Astrocyte (in vitro differentiated cells and primary cell): ENCODE measurements at regions not wholly inside any gene's neighbourhood (a gene's known extent, or its start where the extent isn't known, plus 50 kb on each side); places are given as distances from the start of the nearest gene placed in this dataset.

Experiments used
- DNase-seq: peaks from one replicate; pipeline ENCODE4 v3.0.0-alpha.2; 2010; ENCODE audit warnings: low read depth
- FAIRE-seq: peaks from 2 replicates; lab custom pipeline; 2011; peaks lifted over from hg19 to GRCh38; lab: Jason Lieb, UNC
- H2AFZ ChIP-seq: 2 replicates; pipeline ENCODE4 v1.6.0; 2012; ENCODE audit warnings: low read depth, low read length, inconsistent platforms
- H3K27ac ChIP-seq: 2 replicates; pipeline ENCODE4 v1.5.1; 2011; ENCODE audit warnings: low read depth, low read length, inconsistent platforms
- H3K27me3 ChIP-seq: 2 replicates; pipeline ENCODE4 v1.6.0; 2011; ENCODE audit warnings: low read length, inconsistent platforms; ENCODE audit not compliant: insufficient read depth
- H3K36me3 ChIP-seq: 2 replicates; pipeline ENCODE4 v1.5.1; 2011; ENCODE audit warnings: low read length, inconsistent platforms; ENCODE audit not compliant: insufficient read depth
- H3K4me1 ChIP-seq: 2 replicates; pipeline ENCODE4 v1.5.1; 2011; ENCODE audit warnings: low read length, inconsistent platforms; ENCODE audit not compliant: insufficient read depth
- H3K4me2 ChIP-seq: 2 replicates; pipeline ENCODE4 v1.6.0; 2012; ENCODE audit warnings: low read length, inconsistent platforms
- H3K4me3 ChIP-seq: 2 replicates; pipeline ENCODE4 v1.5.1; 2011; ENCODE audit warnings: low read depth, mild to moderate bottlenecking, low read length, inconsistent platforms; ENCODE audit not compliant: insufficient read depth
- H3K79me2 ChIP-seq: 2 replicates; pipeline ENCODE4 v1.6.0; 2012; ENCODE audit warnings: mild to moderate bottlenecking, low read length, inconsistent platforms; ENCODE audit not compliant: insufficient read depth
- H3K9ac ChIP-seq: 2 replicates; pipeline ENCODE4 v1.6.0; 2012; ENCODE audit warnings: mild to moderate bottlenecking, low read length, inconsistent platforms
- H3K9me3 ChIP-seq: 2 replicates; pipeline ENCODE4 v1.5.1; 2012; ENCODE audit warnings: low read depth, mild to moderate bottlenecking, low read length, inconsistent platforms; ENCODE audit not compliant: insufficient read depth
- H4K20me1 ChIP-seq: 2 replicates; pipeline ENCODE4 v1.6.0; 2012; ENCODE audit warnings: low read length, inconsistent platforms; ENCODE audit not compliant: insufficient read depth
- H3K27ac Mint-ChIP-seq: one replicate; pipeline ENCODE4 v1.8.0; 2021; ENCODE audit warnings: mild to moderate bottlenecking, mixed read lengths; ENCODE audit not compliant: unreplicated experiment
- H3K27me3 Mint-ChIP-seq: one replicate; pipeline ENCODE4 v1.8.0; 2021; ENCODE audit warnings: low read depth, mixed read lengths; ENCODE audit not compliant: unreplicated experiment
- H3K36me3 Mint-ChIP-seq: one replicate; pipeline ENCODE4 v1.8.0; 2021; ENCODE audit warnings: low read depth, mixed read lengths; ENCODE audit not compliant: unreplicated experiment
- H3K4me1 Mint-ChIP-seq: one replicate; pipeline ENCODE4 v1.8.0; 2021; ENCODE audit warnings: low read depth, mixed read lengths; ENCODE audit not compliant: unreplicated experiment
- H3K4me3 Mint-ChIP-seq: one replicate; pipeline ENCODE4 v1.8.0; 2021; ENCODE audit warnings: mild to moderate bottlenecking, moderate library complexity, mixed read lengths; ENCODE audit not compliant: unreplicated experiment
- H3K9me3 Mint-ChIP-seq: one replicate; pipeline ENCODE4 v1.8.0; 2021; ENCODE audit warnings: mild to moderate bottlenecking, mixed read lengths; ENCODE audit not compliant: unreplicated experiment
- CTCF ChIP-seq: IDR thresholded peaks from 2 replicates; pipeline ENCODE4 v1.5.1; 2011; ENCODE audit warnings: low read depth, mild to moderate bottlenecking, inconsistent platforms, low read length, moderate library complexity; ENCODE audit not compliant: insufficient read depth
- EZH2 ChIP-seq: IDR thresholded peaks from 2 replicates; pipeline ENCODE4 v1.6.1; 2012; ENCODE audit warnings: mild to moderate bottlenecking, low read length, inconsistent platforms; ENCODE audit not compliant: insufficient read depth

GRCh38 chr1:201670517-201670916 lies 131.6 kb downstream of the NAV1 start:
- TF ChIP-seq EZH2 (no peak), CTCF (no peak)
- H3K9ac ChIP-seq = no peak overlapping the region
- H3K36me3 Mint-ChIP-seq = peaks cover 18% of the 10 kb centered on the region
- no peaks in the 10 kb centered on the region for H3K27me3 Mint-ChIP-seq
- H4K20me1 ChIP-seq = peaks cover 99% of the 10 kb centered on the region
- DNase-seq (no peak), FAIRE-seq (no peak)
- no peak overlapping the region for H3K4me2 ChIP-seq
- H3K4me1 Mint-ChIP-seq = peaks cover 8% of the 10 kb centered on the region
- H3K4me3 ChIP-seq = no peak overlapping the region
- no peak overlapping the region for H3K4me3 Mint-ChIP-seq
- H2AFZ ChIP-seq = no peak overlapping the region
- no peak overlapping the region for H3K27ac Mint-ChIP-seq
- no peak overlapping the region for H3K27ac ChIP-seq
- no peaks in the 10 kb centered on the region for H3K27me3 ChIP-seq
- H3K36me3 ChIP-seq = peaks cover 6% of the 10 kb centered on the region
- peaks cover 100% of the 10 kb centered on the region for H3K79me2 ChIP-seq
- peaks cover 7% of the 10 kb centered on the region for H3K4me1 ChIP-seq
- no peaks in the 10 kb centered on the region for H3K9me3 Mint-ChIP-seq
- H3K9me3 ChIP-seq = no peaks in the 10 kb centered on the region

- peaks cover 99% of the 10 kb centered on the region for H4K20me1 ChIP-seq
Measured at GRCh38 chr1:201672685-201673084, 133.8 kb downstream of the NAV1 start.

More at GRCh38 chr1:201672685-201673084, 133.8 kb downstream of the NAV1 start:
- Histone ChIP-seq H3K36me3 (peaks cover 2% of the 10 kb centered on the region), H3K4me3 (no peak overlapping the region), H3K27ac (no peak overlapping the region), H3K4me1 (peaks cover 21% of the 10 kb centered on the region), H3K4me2 (no peak overlapping the region), H3K79me2 (peaks cover 100% of the 10 kb centered on the region), H3K9me3 (no peaks in the 10 kb centered on the region), H3K9ac (no peak overlapping the region), H3K27me3 (no peaks in the 10 kb centered on the region), H2AFZ (no peak overlapping the region)
- H3K9me3 Mint-ChIP-seq = no peaks in the 10 kb centered on the region
- TF ChIP-seq CTCF = no peak
- no peak for TF ChIP-seq EZH2
- H3K27ac Mint-ChIP-seq = no peak overlapping the region
- FAIRE-seq = no peak
- H3K27me3 Mint-ChIP-seq = no peaks in the 10 kb centered on the region
- DNase-seq = no peak
- peaks cover 22% of the 10 kb centered on the region for H3K4me1 Mint-ChIP-seq
- no peak overlapping the region for H3K4me3 Mint-ChIP-seq
- H3K36me3 Mint-ChIP-seq = peaks cover 12% of the 10 kb centered on the region
